Brain microvascular endothelial cell (primary cell): ENCODE measurements at regions not wholly inside any gene's neighbourhood (a gene's known extent, or its start where the extent isn't known, plus 50 kb on each side); places are given as distances from the start of the nearest gene placed in this dataset.

Experiments
- DNase-seq: peaks from one replicate; pipeline ENCODE4 v3.0.0-alpha.2; 2020
- H3K27ac ChIP-seq: fragments of 250-450 bp; sonication (Bioruptor Pico); 2 replicates; pipeline ENCODE4 v1.5.1; 2020; ENCODE audit warnings: mild to moderate bottlenecking, moderate library complexity
- H3K27me3 ChIP-seq: fragments of 250-450 bp; sonication (Bioruptor Pico); replicated peaks from 2 replicates; pipeline ENCODE4 v1.5.1; 2020; ENCODE audit warnings: mild to moderate bottlenecking
- H3K36me3 ChIP-seq: fragments of 250-450 bp; sonication (Bioruptor Pico); replicated peaks from 2 replicates; pipeline ENCODE4 v1.5.1; 2020; ENCODE audit warnings: mild to moderate bottlenecking
- H3K4me3 ChIP-seq: 2 replicates; pipeline ENCODE4 v1.5.1; 2011; ENCODE audit warnings: low read depth, mild to moderate bottlenecking, control low read depth, low read length, moderate library complexity
- CTCF ChIP-seq: IDR thresholded peaks from 2 replicates; pipeline ENCODE4 v1.5.1; 2011; ENCODE audit warnings: low read depth, mild to moderate bottlenecking, moderate library complexity, low read length, control low read depth, inconsistent platforms; ENCODE audit errors: missing control alignments
- in situ Hi-C: cut with HindIII; loops from 2 replicates; pipeline ENCODE4 v1.10.0; 2017; ENCODE audit warnings: low sequenced_read_pairs, low pct_ligation_motif_present

- Histone ChIP-seq H3K27me3 (no peaks in the 10 kb centered on the region), H3K4me3 (no peak overlapping the region), H3K27ac (no peak overlapping the region), H3K36me3 (no peaks in the 10 kb centered on the region)
- TF ChIP-seq CTCF, result no peak
- DNase-seq, result no peak
- in situ Hi-C loops, result no loop called here
Measured at GRCh38 chr12:104840262-104840661, 117.8 kb downstream of the SLC41A2 start.

GRCh38 chr12:104835317-104835716 lies 122.8 kb downstream of the SLC41A2 start:
- DNase-seq, result no peak
- H3K27me3 ChIP-seq, result no peaks in the 10 kb centered on the region

GRCh38 chr12:104834607-104835006 lies 123.5 kb downstream of the SLC41A2 start:
- no peaks in the 10 kb centered on the region for H3K36me3 ChIP-seq
- TF ChIP-seq CTCF, result no peak
- no peak overlapping the region for H3K27ac ChIP-seq
- H3K27me3 ChIP-seq, result no peaks in the 10 kb centered on the region
- no peak overlapping the region for H3K4me3 ChIP-seq
- in situ Hi-C loops, result no loop called here
- DNase-seq, result no peak

More at GRCh38 chr12:104835317-104835716, 122.8 kb downstream of the SLC41A2 start:
- Histone ChIP-seq H3K27ac (no peak overlapping the region), H3K36me3 (no peaks in the 10 kb centered on the region), H3K4me3 (no peak overlapping the region)
- in situ Hi-C loops, result no loop called here
- no peak for TF ChIP-seq CTCF

- in situ Hi-C loops, result no loop called here
- DNase-seq, result no peak
- TF ChIP-seq CTCF, result no peak
- Histone ChIP-seq H3K27ac (no peak overlapping the region), H3K4me3 (no peak overlapping the region), H3K36me3 (no peaks in the 10 kb centered on the region), H3K27me3 (no peaks in the 10 kb centered on the region)
Measured at GRCh38 chr12:104833756-104834155, 124.3 kb downstream of the SLC41A2 start.

- TF ChIP-seq CTCF, result no peak
- Histone ChIP-seq H3K27ac (no peak overlapping the region), H3K4me3 (no peak overlapping the region), H3K27me3 (no peaks in the 10 kb centered on the region), H3K36me3 (no peaks in the 10 kb centered on the region)
- DNase-seq, result no peak
- in situ Hi-C loops, result no loop called here
Measured at GRCh38 chr12:104828015-104828414, 130.1 kb downstream of the SLC41A2 start.

GRCh38 chr12:104827587-104827986 lies 130.5 kb downstream of the SLC41A2 start:
- in situ Hi-C loops, result no loop called here
- DNase-seq, result no peak
- peak; percentile 60 for TF ChIP-seq CTCF

More at GRCh38 chr12:104827587-104827986, 130.5 kb downstream of the SLC41A2 start:
- H3K4me3 ChIP-seq, result no peak overlapping the region
- no peaks in the 10 kb centered on the region for H3K27me3 ChIP-seq
- H3K36me3 ChIP-seq, result no peaks in the 10 kb centered on the region
- H3K27ac ChIP-seq, result no peak overlapping the region
